GM19238 (cell line): ENCODE measurements at regions not wholly inside any gene's neighbourhood (a gene's known extent, or its start where the extent isn't known, plus 50 kb on each side); places are given as distances from the start of the nearest gene placed in this dataset.

Source experiments
- DNase-seq: peaks from one replicate; pipeline ENCODE4 v3.0.0; 2011; ENCODE audit warnings: low spot score; ENCODE audit not compliant: insufficient read length

- DNase-seq: no peak
Measured at GRCh38 chr6:28696167-28696566, 170.5 kb downstream of the GPX5 start.

DNA sequence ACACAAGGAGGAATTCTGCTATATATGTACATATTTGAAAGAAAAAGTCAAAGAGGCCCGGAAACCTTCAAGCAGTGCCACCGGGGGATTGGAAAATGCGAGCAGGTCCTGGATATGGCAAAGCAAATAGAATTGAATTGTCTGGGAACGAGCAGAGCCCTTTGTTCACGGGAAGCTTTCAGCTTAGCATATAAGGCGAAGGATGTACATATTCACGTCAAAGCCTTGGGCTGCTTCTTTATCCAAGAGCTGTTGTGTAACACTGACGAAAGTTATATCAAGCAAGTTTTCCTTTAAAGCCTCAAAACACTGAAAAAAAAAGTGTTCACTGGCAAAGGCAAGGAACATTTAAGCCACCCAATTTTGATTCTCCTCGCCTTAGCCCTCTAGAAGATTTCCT lies 171.0 kb downstream of the GPX5 start:
- DNase-seq: no peak

DNA sequence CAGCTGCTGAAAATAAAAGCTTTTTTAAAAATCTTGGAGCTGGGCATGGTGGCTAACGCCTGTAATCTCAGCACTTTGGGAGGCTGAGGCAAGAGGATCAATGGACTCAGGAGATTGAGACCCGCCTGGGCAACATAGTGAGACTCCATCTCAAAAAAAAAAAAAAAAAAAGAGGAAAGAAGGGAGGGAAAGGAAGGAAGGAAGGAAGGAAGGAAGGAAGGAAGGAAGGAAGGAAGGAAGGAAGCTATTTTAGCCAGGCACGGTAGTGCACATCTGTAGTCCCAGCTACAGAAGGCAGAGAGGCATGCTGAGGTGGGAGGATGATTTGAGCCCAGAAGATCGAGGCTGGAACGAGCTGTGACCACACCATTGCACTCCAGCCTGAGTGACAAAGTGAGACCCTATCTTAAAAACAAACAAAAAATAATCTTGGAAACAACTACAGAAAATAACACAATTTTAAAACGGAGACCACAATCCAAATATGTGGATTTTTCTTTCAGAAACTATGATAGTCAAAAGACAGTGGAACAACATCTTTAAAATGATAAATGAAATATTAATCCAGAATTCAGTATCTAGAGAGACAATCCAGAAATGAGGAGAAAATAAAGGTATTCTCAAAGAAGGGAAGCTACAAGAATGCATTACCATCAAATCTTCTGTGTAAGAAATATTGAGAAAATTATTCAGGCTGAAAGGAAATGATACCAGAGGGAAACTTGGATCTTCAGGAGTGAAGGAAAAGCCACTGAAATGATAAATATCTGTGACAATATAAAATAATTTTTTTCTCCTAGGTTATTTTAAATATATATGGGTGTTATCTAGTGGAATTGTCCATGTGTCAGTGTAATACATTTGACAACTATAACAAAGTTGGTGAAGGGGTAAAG lies 182.0 kb downstream of the GPX5 start:
- DNase-seq: no peak

DNA sequence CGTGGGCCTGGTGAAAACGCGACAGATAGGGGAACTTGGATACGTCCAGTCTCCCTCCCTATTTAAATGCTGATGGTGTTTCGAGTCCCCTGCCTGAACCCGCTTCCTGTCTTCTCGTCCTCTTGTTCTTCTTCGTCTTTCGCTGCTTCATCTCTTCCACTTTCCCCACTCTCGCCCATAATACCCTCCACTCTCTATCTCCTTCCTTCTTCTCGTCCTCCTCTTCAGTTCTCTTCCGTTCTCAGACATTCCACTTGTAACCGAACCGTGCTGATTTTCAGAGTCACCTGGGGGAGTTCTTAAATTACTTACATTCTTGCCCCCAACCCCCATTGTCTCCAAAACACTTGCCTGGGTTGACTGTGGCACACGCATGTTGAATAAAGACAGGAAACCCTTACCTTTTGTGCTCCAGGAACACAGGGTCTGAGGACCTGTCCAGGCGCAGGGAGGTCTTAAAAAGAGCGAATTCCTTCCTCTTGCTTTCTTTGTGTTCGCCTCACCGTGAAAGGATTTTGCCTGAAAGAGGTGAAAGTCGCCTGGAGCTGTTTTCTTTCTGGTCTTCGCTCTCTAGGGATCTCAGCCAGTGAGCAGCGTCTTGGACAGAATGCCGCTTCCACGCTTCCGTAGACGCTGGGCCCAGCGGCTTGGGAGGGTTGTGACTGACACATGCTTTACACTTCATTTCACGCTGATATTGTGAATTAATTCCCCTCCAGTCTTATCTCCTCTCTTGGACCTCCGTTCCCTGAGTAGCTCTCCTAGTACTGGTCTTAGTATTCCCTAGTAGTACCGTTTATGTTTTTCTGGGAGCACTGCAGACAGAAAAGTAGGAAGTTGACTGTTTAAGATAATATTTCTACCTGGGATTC lies 184.0 kb downstream of the GPX5 start:
- DNase-seq: no peak

GRCh38 chr6:28710466-28711191 lies 184.9 kb downstream of the GPX5 start:
- no peak for DNase-seq

- DNase-seq: no peak
Measured at GRCh38 chr6:28711325-28711724, 185.6 kb downstream of the GPX5 start.

DNA sequence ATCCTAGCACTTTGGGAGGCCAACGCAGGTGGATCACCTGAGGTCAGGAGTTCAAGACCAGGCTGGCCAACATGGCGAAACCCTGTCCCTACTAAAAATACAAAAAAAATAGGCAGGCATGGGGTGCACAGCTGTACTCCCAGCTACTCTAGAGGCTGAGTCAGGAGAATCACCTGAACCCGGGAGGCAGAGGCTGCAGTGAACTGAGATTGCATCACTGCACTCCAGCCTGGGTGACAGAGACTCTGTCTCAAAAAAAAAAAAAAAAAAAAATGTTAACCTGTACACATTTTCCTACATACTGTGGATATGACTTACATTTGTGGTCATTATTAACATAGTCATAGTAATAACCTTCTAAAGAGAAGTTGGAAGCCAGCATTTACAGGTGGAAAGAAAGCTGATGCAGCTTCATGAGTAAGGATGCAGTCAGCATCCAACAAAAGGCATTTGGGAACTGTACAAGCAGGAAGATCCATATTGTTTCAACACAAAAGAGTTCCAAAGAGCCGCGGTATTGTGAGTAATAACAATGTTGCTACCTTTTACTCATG lies 186.2 kb downstream of the GPX5 start:
- DNase-seq: no peak

GRCh38 chr6:28712982-28713381 lies 187.3 kb downstream of the GPX5 start:
- no peak for DNase-seq

- DNase-seq: no peak
Measured at GRCh38 chr6:28719275-28719940, 193.7 kb downstream of the GPX5 start.

DNA sequence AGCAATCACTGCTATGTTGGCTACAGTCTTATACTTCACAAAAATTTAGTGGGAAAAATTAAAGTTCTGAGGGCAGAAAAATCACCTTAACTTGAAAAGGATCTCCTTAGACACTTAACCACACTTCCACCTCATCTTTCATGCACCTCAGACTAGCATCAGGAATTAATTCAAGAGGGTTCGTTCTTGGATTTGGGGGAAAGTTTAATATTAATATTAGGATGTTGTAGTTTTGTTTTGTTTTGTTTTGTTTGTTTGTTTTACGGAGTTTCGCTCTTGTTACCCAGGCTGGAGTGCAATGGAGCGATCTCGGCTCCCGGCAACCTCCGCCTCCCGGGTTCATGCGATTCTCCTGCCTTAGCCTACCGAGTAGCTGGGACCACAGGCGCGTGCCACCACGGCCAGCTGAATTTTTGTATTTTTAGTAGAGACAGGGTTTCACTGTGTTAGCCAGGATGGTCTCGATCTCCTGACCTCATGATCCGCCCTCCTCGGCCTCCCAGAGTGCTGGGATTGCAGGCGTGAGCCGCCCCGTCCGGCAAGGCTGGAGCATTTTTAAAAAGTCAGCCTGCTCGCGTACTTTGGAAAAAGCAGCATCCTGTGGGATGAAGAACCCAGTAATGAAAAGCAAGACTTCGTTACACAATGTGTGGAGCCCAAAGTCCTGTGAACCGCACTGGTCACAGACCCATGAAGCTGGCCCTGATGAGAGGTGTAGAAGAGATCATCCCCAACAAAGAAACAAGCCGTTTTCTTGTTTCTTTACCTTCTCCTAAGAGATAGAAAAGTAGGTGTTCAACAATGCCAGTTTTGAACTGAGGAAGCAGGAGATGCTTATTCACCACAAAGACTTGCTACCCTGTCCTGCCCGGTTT lies 194.9 kb downstream of the GPX5 start:
- DNase-seq: no peak

DNA sequence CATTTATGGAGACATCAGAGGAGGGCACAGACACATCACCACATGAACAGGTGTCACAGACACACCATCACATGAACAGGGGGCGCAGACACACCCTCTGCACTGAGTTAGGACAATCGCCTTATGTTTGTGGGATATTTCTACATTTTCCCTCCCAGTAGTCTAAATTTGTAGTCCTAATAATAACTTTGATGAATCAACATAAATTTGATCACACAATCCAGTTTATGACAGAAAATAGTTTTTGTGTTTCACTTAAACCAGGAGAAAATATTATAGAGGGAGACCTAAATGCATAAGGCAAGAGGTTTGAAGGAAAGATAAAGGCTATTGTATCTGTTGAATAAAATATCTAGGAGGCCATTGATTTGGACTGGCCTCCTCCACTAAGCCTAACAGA lies 195.7 kb downstream of the GPX5 start:
- DNase-seq: no peak

GRCh38 chr6:28724395-28724794 lies 198.7 kb downstream of the GPX5 start:
- no peak for DNase-seq

DNA sequence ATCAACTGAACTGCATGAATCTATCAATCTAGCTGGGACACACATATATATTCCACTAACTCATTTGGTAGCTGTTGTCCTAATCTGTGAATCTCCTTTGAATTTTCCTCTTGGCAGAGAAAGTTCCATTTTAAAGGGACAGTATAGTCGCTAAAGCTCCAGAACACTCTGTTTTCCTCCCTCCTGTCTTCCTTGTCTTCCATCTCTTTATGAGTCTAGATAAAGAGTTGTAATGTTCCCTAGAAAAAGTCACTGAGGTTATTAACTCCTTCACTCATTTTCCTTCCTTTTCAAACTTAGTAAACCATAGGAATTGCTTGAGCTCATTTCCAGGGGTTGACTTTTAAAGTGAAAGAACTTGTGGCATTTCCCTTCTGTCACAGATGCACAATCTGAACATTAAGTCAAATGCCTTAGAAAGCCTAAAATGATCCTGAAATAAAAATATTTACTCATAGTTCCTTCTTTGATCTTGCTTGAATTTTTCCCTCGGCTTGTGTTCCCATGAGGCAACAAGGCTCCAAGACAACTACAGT lies 198.4 kb downstream of the TRIM27 start:
- DNase-seq: no peak

DNA sequence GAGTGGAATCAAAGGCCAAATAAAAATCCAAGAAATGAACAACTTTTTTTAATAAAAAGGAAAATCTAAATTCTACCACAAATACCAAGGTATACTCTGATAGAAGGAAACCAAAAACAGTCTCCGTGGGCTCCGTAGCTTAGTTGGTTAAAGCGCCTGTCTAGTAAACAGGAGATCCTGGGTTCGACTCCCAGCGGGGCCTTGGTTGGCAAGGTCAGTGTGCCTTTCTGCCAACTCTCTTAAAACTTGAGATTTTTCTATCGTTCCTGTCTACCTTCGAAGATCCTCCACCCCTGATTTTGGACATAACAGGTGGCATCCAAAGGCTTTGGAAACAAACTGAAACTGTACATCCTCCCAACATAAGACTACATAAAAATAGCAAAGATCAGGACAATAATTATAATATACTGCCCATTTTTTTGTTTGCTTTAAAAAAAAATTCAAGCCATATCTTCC lies 197.9 kb downstream of the TRIM27 start:
- DNase-seq: no peak

DNA sequence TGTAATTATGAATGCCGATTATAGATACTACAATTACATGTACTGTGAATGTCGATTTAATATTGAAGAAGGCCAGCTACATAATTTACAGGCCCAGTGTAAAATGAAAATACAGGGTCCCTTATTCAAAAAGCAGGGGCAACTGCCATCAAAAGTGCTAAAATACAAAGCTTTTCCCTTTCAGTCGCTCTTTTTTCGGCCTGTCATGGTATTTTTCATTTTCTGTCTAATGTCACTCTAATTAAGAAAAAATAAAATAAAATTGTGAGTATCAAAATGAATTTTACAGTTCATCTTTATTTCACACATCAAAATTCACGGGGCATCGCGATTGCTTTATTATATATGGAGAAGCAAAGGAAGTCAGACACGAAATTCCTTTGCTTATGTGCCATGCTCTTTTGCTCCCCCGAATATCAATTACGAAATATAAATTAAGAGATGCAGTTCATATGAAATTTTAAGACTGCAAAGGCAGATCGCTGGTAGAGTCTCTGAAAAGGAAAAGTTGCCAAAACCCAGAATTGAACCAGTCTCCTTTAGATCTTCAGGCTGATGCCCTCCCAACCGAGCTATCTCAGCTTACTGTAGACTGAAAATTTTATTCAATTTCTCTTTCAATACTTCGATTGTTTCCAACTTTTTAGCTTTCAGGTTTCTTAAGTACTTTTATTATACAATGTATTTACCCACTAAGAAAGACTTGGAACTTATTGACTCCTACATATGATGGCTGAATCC lies 197.0 kb downstream of the TRIM27 start:
- DNase-seq: no peak

- no peak for DNase-seq
Measured at GRCh38 chr6:28727559-28728211, 196.1 kb downstream of the TRIM27 start.

DNA sequence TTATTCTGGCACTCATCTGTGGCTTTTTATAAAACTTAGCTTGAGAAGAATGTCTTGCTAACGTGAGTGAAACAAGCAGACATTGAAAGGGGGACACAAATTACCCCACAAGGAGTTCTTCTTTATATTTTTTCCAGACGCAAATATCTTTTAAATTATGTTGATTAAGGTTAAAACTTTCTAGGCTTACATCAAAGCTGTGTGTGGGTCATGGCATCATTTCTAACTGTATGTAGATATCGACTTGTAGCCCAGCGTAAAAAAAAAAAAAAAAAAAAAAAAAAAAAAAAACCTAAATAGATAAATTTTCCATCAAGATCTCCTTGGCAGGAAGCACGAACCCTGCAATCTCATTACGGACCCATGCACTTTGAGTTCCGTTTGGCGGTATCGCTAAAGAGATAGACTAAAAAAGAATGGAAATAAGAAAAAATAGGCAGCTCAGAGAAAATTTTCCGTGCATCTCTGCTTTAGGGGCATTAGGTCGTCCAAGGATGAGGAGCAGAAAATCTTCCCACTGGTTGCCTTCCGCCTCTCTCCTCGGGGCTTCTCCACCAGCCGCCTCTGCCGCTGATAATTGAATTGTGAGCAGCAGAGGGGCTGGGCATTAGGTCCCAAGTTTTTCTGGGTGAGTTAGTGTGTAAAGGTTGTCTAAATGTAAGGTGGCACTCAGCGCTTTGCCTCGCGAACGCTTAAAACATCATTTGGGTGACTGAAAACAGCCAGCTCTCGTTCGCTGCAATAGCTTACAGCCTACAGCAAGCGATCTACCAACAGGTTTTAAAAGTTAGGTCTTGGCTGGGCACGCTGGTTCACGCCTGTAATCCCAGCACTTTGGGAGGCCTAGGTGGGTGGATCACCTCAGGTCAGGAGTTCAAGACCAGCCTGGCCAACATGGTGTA lies 194.0 kb downstream of the TRIM27 start:
- no peak for DNase-seq
